Ishikawa (cell line): ENCODE measurements at regions not wholly inside any gene's neighbourhood (a gene's known extent, or its start where the extent isn't known, plus 50 kb on each side); places are given as distances from the start of the nearest gene placed in this dataset.

Experiments used
- CEBPB ChIP-seq: IDR thresholded peaks from 2 replicates; pipeline ENCODE4 v1.6.1; 2012
- CREB1 ChIP-seq: IDR thresholded peaks from 2 replicates; pipeline ENCODE4 v1.6.1; 2012; ENCODE audit warnings: low read depth
- EGR1 ChIP-seq: IDR thresholded peaks from 2 replicates; pipeline ENCODE4 v1.6.1; 2012
- EP300 ChIP-seq: IDR thresholded peaks from 2 replicates; pipeline ENCODE4 v1.6.1; 2012; ENCODE audit warnings: borderline replicate concordance
- FOXM1 ChIP-seq: IDR thresholded peaks from 2 replicates; pipeline ENCODE4 v1.6.1; 2012; ENCODE audit warnings: low read depth, borderline replicate concordance
- NFIC ChIP-seq: IDR thresholded peaks from 2 replicates; pipeline ENCODE4 v1.6.1; 2012
- RAD21 ChIP-seq: IDR thresholded peaks from 2 replicates; pipeline ENCODE4 v1.6.1; 2012; ENCODE audit warnings: low read depth
- REST ChIP-seq: IDR thresholded peaks from 2 replicates; pipeline ENCODE4 v1.6.1; 2012; ENCODE audit warnings: low read depth, mild to moderate bottlenecking
- TAF1 ChIP-seq: IDR thresholded peaks from 2 replicates; pipeline ENCODE4 v1.6.1; 2012; ENCODE audit warnings: low read depth, mild to moderate bottlenecking
- TCF12 ChIP-seq: IDR thresholded peaks from 2 replicates; pipeline ENCODE4 v1.6.1; 2012; ENCODE audit warnings: low read depth
- TEAD4 ChIP-seq: IDR thresholded peaks from 2 replicates; pipeline ENCODE4 v1.6.1; 2012
- YY1 ChIP-seq: IDR thresholded peaks from 2 replicates; pipeline ENCODE4 v1.6.1; 2012; ENCODE audit warnings: low read depth
- TF ChIP-seq, protein P1 (sequence below): IDR thresholded peaks from 2 replicates; pipeline ENCODE4 v1.6.1; 2012
- TF ChIP-seq, protein P2 (sequence below): IDR thresholded peaks from 2 replicates; pipeline ENCODE4 v1.6.1; 2012

GRCh38 chr16:80167657-80168390 lies 373.0 kb upstream of the DYNLRB2 start:
- no peak for TF ChIP-seq TAF1
- TF ChIP-seq CEBPB: no peak
- TF ChIP-seq, protein P1, sequence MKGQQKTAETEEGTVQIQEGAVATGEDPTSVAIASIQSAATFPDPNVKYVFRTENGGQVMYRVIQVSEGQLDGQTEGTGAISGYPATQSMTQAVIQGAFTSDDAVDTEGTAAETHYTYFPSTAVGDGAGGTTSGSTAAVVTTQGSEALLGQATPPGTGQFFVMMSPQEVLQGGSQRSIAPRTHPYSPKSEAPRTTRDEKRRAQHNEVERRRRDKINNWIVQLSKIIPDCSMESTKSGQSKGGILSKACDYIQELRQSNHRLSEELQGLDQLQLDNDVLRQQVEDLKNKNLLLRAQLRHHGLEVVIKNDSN: no peak
- TF ChIP-seq RAD21: no peak
- TF ChIP-seq REST: no peak
- no peak for TF ChIP-seq YY1
- TF ChIP-seq TEAD4: no peak
- TF ChIP-seq EGR1: no peak

DNA sequence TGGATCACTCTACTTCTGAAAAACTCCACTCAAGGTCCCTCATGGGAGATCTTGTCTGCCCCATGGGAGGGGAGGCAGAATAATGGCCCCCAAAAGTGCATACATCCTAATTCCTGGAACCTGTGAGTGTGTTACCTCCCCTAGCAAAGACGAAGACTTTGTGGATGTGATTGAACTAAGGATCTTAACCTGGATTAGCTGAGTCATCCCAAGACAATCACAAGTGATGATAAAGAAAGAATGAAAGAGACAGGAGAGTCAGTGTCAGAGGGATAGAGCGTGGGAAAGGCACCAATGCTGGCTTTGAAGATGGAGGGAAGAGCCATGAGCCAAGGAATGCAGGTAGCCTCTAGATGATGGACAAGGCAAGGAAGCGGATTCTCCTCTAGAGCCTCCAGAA lies 374.7 kb upstream of the DYNLRB2 start:
- TF ChIP-seq YY1: no peak
- TF ChIP-seq, protein P2, sequence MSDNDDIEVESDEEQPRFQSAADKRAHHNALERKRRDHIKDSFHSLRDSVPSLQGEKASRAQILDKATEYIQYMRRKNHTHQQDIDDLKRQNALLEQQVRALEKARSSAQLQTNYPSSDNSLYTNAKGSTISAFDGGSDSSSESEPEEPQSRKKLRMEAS: no peak
- TF ChIP-seq, protein P1: no peak
- TF ChIP-seq EP300: no peak
- TF ChIP-seq RAD21: no peak

DNA sequence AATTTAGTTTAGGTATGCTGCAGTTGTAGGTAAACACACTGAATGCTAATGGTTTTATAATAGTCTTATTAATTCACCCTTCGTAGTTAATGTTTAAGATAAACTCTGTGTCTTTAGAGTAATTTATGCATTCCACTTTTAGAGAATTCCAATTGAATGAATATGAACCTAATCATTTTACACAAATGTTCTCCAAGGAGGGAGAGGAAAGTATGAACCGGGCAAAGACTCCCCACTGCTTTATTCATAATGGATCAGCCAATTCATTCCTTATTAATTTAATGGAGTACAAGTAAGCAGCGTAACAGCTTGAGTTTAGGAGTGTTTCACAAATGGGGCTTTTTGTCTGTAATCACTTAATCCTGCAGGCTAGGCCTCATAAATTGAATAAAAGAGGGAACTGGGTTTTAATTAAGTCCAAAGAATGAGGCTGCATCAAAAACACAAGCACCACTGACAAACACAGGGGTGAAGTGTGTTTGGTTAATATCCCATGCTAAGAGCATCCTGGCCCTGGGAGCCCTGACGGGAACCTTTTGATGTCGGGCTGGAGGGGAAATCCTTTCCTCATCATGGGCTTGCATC lies 375.7 kb upstream of the DYNLRB2 start:
- TF ChIP-seq TAF1: no peak
- TF ChIP-seq CEBPB: no peak
- TF ChIP-seq RAD21: no peak
- no peak for TF ChIP-seq FOXM1
- no peak for TF ChIP-seq YY1
- no peak for TF ChIP-seq EGR1
- TF ChIP-seq TCF12: no peak
- no peak for TF ChIP-seq REST
- TF ChIP-seq, protein P1: no peak
- TF ChIP-seq, protein P2: no peak
- TF ChIP-seq NFIC: no peak
- no peak for TF ChIP-seq CREB1

DNA sequence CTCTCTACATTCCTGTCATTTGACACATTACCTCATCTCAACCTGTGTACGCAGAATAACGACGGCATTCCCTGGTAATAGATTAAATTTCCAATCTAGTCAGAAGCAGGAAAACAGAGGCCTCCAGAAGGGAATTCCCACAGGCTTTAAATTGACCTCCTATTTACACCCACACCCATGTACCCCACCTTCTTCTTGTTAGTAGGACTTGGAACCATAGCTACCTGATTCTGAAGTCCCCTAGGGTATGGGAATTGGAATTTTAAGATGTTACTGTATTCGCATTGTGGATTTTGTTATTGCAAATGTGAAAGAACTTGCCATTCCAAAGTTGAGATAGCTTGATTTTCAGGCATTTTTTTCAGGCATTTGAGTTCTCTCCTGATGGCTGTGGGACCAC lies 377.5 kb upstream of the DYNLRB2 start:
- no peak for TF ChIP-seq CEBPB
- TF ChIP-seq FOXM1: no peak
- no peak for TF ChIP-seq RAD21
- TF ChIP-seq, protein P2: no peak
- TF ChIP-seq TAF1: no peak
- TF ChIP-seq, protein P1: no peak
- TF ChIP-seq YY1: no peak
- no peak for TF ChIP-seq CREB1
- no peak for TF ChIP-seq EGR1

GRCh38 chr16:80161799-80162739 lies 378.7 kb upstream of the DYNLRB2 start:
- TF ChIP-seq TCF12: no peak
